NCI-H2196 (cell line): ENCODE measurements at regions not wholly inside any gene's neighbourhood (a gene's known extent, or its start where the extent isn't known, plus 50 kb on each side); places are given as distances from the start of the nearest gene placed in this dataset.
"Not testable (repeated sequence)": the region's sequence is repeated elsewhere in the genome, so short reads cannot be mapped to it uniquely, and the experiment has no call there.

ENCODE experiments used
- DNase-seq: peaks from one replicate; lab custom pipeline; 2025; ENCODE audit not compliant: unreplicated experiment; lab: John Stamatoyannopoulos, UW

DNA sequence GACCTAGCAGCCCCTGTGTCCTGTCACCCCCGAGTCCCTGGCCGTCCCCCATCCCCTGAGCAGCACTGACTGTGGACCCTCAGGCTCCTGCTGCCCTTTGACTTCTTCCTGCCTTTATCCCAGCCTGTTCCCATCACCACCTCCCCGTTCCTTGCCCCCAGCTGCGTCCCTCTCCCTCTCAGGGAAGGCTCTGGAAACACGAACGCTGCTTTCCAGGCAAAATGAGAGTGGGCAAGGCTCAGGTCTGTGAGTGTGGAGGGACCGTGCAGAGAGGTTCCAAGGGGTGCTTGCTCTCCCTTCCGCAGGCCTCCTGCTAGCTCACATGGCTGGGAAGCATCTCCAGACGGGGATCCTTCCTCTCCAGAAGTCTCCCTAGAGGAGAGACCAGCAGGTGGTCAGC, 501.8 kb upstream of the SALL3 start:
- no peak for DNase-seq

DNA sequence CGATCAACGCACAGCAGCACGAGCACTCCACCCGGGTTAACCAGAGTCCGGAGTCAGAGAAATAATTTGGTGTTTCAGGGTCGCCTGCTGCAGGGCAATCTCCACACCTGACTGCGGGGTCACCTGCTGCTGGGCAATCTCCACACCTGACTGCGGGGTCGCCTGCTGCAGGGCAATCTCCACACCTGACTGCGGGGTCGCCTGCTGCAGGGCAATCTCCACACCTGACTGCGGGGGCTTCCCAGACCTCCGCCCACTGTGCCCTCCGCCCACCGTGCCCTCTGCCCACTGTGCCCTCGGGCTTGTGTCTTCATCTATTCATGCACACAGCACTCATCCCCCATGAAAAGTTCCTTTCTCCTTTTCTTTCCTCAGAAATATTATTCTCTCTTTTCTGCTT, 500.2 kb upstream of the SALL3 start:
- no peak for DNase-seq

- DNase-seq, result no peak
Measured at GRCh38 chr18:78480262-78481054, 499.2 kb upstream of the SALL3 start.

- DNase-seq, result no peak
Measured at GRCh38 chr18:78482378-78482777, 497.2 kb upstream of the SALL3 start.

DNA sequence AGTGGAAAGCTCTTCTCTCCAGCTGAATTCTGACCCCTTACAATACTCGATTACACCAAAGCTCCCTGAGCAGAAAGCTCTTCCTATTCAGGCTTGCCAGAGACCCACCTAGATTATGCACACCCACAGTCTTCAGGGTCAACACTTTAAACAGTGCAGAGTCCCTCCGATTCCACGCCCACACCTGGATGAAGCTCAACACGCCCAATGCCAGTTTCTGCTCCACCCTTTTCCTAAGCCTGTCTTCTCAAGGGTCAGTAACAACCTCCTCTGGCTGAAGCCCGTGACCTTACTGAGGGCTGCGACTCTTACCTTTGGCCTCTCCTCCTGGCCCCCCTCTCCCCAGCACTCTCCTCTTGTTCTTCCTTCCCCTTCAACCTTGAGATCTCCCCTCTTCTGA, 492.0 kb upstream of the SALL3 start:
- DNase-seq, result no peak

DNA sequence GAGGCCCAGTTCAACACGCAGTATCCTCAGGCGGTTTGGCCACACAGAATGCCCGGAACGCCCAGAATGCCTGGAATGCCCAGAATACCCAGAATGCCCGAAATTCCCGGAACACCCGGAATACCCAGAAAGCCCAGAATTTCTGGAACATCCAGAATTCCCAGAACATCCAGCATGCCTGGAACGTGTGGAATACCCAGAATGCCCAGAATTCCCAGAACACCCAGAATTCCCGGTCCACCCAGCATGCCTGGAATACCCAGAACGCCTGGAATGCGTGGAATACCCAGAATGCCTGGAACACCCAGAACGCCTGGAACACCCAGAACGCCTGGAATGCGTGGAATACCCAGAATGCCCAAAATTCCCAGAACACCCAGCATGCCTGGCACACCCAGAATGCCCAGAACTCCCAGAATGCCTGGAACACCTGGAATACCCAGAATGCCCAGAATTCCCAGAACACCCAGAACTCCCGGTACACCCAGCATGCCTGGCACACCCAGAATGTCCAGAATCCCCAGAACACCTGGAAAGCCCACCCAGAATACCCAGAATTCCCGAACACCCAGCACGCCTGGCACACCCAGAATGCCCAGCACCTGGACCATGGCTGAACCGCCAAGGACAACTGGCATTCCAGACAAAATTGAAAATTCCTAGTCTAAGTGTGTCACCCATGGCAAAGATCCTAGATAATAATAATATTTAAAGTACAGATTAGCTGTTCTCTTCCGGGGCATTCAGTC, 487.4 kb upstream of the SALL3 start:
- DNase-seq, result no peak

GRCh38 chr18:78492813-78493371, 486.7 kb upstream of the SALL3 start:
- DNase-seq, result no peak

DNA sequence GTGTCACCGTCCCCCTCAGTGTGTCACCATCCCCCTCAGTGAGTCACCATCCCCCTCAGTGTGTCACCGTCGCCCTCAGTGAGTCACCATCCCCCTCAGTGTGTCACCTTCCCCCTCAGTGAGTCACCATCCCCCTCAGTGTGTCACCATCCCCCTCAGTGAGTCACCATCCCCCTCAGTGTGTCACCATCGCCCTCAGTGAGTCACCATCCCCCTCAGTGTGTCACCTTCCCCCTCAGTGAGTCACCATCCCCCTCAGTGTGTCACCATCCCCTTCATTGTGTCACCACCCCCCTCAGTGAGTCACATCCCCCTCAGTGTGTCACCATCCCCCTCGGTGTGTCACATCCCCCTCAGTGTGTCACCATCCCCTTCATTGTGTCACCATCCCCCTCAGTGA, 486.1 kb upstream of the SALL3 start:
- DNase-seq, result not testable (repeated sequence)

DNA sequence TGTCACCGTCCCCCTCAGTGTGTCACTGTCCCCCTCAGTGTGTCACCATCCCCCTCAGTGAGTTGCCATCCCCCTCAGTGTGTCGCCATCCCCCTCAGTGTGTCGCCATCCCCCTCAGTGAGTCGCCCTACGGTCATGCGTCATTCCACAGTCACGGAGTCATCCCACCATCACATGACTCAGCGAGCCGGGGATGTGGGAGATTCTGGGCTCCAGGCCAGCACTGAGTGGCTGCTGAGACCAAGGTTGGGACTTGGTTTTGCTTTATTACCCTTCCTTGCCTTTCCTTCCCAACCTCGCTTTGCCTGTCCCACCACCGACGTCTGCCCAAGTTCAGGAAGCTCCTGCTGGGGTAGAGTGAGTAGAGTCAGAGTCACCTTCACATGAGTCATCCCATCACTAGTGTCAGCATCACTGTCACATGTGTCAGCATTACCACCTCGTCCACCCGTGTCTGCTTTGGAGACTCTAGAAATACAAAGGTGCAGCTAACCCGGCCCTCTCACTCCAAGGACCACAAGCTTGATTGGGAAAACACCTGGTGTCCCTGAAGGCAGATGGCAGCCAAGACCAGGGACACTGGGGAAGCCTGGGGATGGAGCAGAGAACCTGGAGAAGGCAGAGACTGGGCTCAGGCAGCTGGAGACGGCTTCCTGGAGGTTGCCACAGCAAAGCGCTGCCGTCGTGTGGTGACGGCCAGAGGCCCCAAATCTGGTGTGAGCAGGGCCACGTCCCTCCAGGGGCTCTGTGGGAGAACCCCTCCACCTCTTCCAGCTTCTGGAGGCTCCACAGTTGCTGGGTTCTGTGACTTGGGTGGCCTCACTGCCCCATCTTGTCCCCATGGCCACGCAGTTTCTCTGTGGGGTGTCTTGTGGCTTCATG, 485.2 kb upstream of the SALL3 start:
- no peak for DNase-seq

- no peak for DNase-seq
Measured at GRCh38 chr18:78495550-78495949, 484.1 kb upstream of the SALL3 start.

- no peak for DNase-seq
Measured at GRCh38 chr18:78496079-78496478, 483.5 kb upstream of the SALL3 start.

GRCh38 chr18:78497641-78498040, 482.0 kb upstream of the SALL3 start:
- DNase-seq, result no peak

DNA sequence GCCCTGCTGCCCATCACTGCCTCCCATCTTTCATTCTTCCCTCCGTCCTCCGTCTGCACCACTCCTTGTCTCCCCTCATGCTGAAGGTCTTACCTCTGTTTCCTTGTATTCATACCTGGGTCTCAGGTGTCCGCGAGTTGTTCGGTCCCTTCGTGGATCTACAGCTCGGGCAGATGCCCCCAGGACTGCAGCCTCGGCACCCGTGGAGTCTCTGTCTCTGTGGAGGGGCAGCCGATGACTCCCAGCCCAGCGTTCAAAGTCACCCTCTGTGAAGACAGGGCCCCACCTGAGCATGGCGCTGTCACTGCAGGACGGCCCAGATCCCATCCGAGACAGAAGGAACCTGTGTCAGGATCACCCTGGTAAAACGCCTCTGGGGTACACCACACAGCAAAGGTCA, 480.0 kb upstream of the SALL3 start:
- no peak for DNase-seq

DNA sequence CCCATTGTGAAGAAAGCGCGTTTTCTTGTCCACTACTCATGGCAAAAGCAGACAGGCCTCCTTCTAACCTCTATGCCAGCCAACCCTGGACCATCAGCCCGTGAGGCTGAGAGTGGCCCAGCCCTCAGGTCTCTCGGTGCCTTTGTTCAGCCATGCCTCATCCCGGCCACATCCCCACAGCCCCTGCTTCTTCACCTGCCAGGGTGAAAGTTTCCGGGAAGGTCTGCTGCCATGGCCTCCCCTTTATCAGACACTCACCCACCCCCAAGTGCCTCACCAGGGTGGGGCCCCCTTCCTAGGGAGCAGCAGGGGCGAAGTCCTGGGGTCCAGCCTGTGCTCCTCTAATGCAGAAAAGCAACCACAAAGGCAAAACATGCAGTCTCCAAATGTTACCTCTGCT, 478.4 kb upstream of the SALL3 start:
- DNase-seq, result no peak

GRCh38 chr18:78503129-78503528, 476.5 kb upstream of the SALL3 start:
- DNase-seq, result no peak

DNA sequence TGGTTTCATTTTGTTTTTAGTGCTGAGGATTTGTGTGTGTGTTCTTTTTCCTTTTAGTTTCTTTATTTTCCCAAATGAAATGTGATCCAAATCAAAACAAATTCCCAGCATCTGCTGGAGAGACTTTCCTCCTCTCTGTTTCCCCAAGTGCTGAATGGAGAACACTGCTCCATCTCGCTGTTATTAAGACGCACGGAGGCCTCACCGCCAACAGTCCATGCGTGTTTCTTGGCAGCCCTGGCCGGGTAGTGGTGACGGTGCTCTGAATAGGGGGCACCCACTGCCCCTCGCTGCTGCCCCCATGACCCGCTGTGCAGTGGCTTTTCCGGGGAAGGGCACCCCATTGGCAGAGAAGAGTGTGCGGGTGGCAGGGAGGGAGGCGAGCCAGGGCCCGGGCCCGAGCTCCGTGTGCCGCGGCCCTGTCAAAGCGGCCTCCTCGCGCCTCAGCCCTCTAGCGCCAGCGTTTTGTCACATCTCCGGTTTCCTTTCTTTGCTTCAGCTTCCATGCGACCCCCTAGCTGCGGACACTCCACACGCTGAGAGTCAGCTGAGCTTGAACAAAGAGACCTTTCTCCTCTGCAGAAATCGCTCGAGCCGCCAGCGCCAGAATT, 473.7 kb upstream of the SALL3 start:
- no peak for DNase-seq

DNA sequence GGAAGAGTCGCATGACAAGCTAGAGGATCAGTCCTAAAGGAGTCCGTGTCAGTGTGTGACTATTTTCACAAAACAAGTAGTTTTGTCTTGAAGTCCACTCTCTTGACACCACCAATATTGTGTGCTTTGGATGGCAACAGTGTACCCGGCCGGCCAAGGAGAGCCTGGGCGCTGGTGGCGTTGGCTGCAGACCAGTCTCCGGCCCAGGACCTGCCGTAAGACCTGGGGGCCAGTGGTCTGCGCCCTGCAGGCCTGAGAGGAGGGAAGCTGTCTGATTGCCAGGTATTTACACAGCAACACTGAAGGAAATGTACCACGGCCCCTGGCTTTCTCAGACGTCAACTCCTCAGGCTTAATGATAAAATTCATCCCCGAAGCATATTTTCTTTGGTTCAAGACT, 472.4 kb upstream of the SALL3 start:
- DNase-seq, result no peak

GRCh38 chr18:78508228-78508824, 471.3 kb upstream of the SALL3 start:
- DNase-seq, result not testable (repeated sequence)

DNA sequence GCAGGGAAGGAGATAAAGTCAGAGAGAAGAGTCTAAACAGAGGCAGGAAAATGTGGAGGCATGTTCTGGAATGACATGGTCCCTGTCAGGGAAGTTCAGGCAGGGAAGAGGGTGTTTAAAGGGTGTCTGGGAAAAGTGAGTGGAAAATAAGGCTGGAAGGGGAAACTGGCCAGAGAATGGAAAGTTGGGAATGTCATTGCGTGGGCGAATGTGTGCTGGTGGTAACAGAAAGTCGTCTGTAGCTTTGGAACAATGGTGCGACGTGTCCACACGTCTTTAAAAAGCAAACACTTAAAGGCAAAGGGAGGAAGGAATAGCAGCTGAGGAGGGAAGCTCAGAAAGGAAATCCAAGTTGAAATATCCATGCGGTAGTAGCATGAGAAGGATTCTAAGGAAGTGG, 469.5 kb upstream of the SALL3 start:
- no peak for DNase-seq

DNA sequence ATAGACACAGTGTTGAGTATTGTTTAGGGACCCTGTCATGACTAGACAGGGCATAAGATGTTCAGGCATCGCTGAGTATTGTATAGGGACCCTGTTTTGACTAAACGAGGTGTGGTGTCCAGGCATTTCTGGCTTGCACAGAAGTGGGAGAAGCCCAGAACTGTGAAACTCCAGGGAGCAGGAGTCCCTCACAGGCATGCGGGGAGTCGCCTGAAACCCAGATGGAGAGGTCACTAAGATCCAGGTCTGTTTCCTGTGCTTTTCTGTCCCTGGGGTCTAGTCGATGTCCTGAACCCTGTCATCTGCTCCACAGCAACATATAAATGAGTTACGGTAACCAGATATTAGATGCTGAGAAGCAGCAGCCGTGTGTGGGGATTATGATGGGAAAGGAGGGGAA, 469.0 kb upstream of the SALL3 start:
- no peak for DNase-seq
